HEK293T (cell line): ENCODE measurements at regions not wholly inside any gene's neighbourhood (a gene's known extent, or its start where the extent isn't known, plus 50 kb on each side); places are given as distances from the start of the nearest gene placed in this dataset.

Source experiments
- ARNT ChIP-seq: fragments of 450-650 bp; IDR thresholded peaks from 2 replicates; pipeline ENCODE4 v1.6.1; 2017; ENCODE audit warnings: mild to moderate bottlenecking
- BHLHE40 ChIP-seq: fragments of 450-650 bp; IDR thresholded peaks from 2 replicates; pipeline ENCODE4 v1.6.1; 2016; ENCODE audit warnings: mild to moderate bottlenecking, moderate library complexity, borderline replicate concordance
- ELF4 ChIP-seq: fragments of 450-650 bp; IDR thresholded peaks from 2 replicates; pipeline ENCODE4 v1.6.1; 2017; ENCODE audit warnings: antibody characterized with exemption
- HDGF ChIP-seq: fragments of 450-650 bp; IDR thresholded peaks from 2 replicates; pipeline ENCODE4 v1.6.1; 2017; ENCODE audit warnings: antibody characterized with exemption, borderline replicate concordance
- SP1 ChIP-seq: fragments of 450-650 bp; IDR thresholded peaks from 2 replicates; pipeline ENCODE4 v1.6.1; 2017

DNA sequence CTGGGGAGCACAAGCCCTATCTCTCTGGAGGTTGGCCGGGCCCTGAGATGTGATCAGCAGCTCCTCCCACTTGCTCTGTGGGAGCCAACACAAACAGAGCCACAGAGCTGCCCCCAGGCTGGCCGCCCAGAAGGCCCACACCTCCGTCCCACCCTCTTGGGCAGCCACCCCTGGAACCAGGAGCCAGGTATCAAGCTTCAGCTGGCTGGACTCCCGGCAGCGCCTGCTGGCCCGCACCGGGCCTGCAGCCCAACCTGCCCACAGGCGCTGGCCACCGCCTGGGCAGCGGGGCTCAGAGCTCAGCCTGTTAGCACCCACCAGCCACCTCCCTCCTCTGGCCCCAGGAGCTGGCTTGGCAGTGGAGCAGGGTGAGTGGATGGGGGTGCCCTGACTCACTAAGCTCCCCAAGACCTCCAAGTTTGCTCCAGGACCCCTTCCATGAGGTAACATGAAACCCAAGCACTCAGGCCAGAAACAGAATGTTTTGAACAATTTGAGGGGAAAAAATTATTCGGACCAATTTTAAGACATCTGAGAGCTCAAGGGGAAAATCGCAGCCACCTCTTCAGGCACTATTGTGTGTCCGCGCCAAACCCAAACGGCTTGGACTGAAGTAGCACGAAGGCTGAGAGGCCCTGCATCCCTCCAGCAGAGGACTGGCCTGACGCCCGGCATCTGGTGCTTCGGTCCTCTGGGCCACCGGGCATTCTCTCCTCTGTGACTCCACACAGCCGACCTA, 450.8 kb downstream of the SOX6 start:
- TF ChIP-seq HDGF (no peak), SP1 (no peak), BHLHE40 (no peak), ARNT (no peak), ELF4 (no peak)
